GM19023 (cell line): ENCODE measurements at regions not wholly inside any gene's neighbourhood (a gene's known extent, or its start where the extent isn't known, plus 50 kb on each side); places are given as distances from the start of the nearest gene placed in this dataset.

Experiments used
- ATAC-seq: cut with Tn5 transposase; IDR thresholded peaks from one replicate; pipeline ENCODE4 v1.9.1; 2021; ENCODE audit warnings: mild to moderate bottlenecking, moderate library complexity; ENCODE audit not compliant: unreplicated experiment

DNA sequence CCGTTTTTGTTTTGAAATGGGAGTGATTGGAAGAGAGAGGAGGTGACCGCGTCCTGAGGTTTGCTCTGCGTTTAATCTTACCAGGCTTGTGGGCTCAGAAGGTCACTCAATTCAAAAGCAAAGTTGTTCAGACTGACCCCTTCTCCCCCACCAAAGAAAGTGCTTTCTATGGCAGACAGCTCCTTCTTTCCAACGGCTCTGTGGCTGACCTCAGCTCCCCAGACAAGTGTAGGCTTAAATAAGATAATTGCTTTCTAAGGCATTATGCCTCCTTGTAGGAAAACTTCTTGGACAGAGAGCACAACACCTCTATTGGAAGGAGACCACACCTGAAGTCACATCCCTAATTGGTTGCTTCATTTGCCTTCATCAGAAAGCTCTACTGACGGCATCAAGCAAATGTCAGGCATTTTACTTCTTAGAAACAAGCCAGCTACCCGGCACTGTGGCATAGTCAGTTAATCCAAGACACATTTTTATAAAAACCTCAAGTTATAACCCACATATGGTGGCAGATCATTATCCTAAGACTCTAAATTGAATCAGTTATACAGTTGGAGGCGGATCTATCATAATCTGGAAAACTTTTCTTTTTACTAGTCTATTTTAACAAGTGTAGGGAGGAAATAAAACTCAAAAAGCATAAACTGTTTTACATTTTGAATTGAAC lies 94.9 kb downstream of the TMEM174 start:
- no peak for ATAC-seq

GRCh38 chr5:73266925-73267765 lies 94.2 kb downstream of the TMEM174 start:
- no peak for ATAC-seq

DNA sequence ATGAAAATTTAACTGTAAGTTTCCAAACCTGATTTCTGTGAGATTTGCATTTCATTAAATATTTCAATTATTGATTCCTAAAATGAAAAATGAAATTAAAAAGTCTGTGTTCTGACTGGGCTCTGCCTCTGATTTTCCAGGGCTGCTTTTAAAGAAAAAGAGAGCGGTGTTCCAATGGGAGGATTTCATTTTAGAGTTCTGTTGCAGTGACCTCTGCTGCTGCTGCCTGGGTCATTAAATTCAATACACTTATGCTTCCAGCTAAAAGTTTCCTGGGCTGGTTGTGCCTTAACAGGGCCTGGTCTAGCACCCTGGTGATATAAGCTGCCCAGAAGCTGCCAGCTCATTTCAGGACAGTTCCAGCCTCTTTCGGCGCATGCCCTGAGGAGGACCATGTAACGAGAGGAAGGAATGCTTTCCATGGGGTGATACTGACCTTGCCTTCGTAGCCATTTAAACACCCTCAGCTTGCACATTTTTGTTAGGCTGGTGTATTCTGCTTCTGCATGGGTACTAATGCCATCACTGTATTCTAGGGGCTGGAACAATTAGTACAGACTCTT lies 93.3 kb downstream of the TMEM174 start:
- ATAC-seq, result no peak

GRCh38 chr5:73265641-73266040 lies 92.6 kb downstream of the TMEM174 start:
- no peak for ATAC-seq

DNA sequence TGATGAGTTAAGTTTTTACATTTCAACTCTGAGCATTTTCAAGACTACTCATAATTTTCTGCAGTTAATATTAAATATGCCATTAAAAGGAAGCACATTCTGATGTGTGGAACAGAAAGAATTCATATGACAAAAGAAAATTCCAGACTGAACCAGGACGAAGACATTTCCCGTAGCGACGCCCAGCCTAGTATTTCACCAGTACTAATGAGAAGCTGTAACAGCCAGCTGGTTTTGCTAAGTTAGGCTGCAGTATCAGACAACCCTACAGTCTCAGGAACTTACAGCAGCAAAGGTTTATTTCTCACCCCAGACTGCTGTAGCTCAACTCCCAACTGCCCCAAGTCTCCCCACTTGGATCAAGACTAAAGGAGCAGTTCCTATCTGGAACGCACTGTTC lies 91.6 kb downstream of the TMEM174 start:
- no peak for ATAC-seq

GRCh38 chr5:73263001-73263710 lies 90.2 kb downstream of the TMEM174 start:
- ATAC-seq, result no peak

GRCh38 chr5:73256862-73257261 lies 83.9 kb downstream of the TMEM174 start:
- no peak for ATAC-seq

- no peak for ATAC-seq
Measured at GRCh38 chr5:73256462-73256861, 83.5 kb downstream of the TMEM174 start.

DNA sequence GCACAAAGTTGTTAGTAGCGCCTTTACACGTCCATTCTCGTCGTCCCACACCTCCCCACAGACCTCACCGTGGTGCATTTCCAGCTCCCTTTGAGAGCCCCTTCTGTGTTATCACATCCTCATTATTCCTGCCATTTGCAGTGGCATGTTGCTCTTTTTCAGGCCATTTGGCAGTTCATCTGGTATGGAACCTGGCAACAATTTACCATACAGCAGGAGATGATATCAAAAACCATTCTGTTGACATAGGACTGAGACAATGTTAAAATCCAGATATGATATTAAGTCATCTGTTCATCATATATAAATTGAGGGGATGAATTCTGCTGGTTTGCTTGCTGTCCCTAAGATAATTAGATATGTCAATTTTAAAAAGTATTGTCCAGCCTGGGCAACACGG lies 83.0 kb downstream of the TMEM174 start:
- no peak for ATAC-seq

DNA sequence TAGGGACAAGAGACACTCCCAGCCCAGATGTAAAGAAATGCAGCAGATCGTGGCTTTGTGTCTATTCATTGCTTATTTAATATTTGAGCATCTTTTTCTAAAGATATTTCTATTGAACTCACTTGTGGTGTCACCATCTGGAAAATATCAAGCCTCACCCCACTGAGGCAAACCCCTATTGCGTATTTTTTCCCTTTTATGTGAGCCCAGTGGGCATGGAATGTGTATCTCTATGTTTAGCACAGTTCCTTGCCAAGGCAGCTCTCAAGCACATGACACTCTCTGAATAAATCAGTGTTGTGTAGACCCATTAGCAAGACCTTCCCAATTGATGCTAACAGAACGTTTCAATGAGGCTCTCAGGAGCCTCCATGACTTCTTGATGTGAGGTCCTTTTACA lies 81.6 kb downstream of the TMEM174 start:
- no peak for ATAC-seq

DNA sequence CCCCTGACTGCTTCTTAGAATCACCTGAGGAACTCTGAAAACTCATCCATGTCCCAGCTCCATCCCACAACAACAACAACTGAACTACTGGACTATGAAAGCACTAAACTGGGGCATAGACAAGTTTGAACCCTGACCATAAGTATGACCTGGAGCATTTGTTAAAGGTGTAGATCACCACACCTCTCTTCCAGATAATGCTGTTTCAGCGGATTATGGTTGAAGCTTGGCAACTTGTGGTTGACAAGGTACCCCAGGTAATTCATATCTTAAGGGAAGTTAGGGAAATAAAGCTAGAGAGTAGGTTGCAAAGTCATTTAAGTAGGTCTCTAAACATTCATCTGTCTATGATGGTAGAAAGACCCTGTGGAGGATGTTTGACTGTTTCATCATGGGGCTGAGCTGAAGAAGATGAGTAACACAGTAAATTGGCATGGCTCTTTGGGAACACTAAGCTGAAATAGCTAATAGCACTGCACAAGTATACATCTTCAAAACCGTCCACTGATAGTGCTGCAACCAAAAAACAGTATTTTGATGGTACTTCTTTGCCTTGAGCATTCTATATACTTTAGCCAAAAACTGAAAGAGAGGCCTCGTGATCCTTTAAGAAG lies 80.2 kb downstream of the TMEM174 start:
- ATAC-seq, result no peak

- no peak for ATAC-seq
Measured at GRCh38 chr5:73250645-73251044, 77.7 kb downstream of the TMEM174 start.

- ATAC-seq, result no peak
Measured at GRCh38 chr5:73242735-73243134, 69.7 kb downstream of the TMEM174 start.

GRCh38 chr5:73238873-73239272 lies 65.9 kb downstream of the TMEM174 start:
- no peak for ATAC-seq

DNA sequence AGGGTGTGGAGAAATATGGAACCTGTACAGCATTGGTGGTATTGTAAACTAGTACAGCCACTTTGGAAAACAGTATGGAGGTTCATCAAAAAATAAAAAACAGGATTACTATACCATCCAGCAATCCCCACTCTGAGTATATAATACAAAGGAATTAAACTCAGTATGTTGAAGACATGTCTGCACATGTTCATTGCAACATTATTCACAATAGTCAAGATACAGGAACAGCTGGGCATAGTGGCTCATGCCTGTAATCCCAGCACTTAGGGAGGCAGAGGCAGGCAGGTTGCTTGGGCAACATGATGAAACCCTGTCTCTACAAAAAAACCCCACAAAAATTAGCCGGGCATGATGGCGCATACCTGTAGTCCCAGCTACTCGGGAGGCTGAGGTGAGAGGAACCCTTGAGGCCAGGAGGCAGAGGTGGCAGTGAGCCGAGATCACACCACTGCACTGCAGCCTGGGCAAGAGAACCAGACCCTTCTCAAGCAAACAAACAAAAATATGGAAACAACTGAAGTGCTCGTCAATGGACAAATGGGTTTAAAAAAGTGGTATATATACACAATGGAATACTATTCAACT lies 63.6 kb downstream of the TMEM174 start:
- no peak for ATAC-seq

- no peak for ATAC-seq
Measured at GRCh38 chr5:73234204-73234555, 61.2 kb downstream of the TMEM174 start.

DNA sequence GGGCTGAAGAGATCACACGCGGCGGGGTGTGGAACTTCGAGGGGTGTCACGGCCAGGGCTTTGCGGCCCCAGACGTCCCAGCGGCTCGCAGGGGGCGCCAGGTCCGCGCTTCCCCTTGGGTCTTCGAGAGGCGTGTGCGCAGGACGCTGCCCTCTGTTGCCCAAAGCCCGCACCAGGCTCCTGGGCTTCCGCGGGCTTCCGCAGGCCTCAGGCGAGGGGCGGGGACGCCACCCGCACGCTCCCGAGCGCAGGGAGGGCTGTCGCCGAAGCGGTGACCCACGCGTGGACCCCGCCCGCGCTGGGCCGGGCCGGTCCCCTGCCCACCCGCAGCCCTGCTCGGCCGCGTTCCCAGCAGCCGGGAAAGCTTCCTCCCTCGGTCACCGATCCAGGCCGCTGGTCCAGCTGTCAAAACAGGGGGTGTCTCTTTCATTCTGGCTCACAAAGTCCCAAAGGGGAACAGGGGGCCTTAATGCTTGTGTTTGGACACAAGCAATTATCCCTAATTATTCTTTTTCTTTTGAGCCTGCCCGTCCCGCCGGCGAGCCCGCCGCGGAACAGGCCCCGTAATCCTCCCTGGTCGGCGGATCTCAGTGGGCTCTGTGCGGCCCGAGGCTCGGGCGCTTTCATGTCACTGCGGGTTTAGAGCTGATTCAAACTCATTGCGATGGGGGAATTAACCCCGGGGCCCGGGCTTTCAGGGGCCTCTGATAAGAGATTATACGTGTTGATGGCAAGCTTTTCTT lies 60.6 kb downstream of the TMEM174 start:
- no peak for ATAC-seq

DNA sequence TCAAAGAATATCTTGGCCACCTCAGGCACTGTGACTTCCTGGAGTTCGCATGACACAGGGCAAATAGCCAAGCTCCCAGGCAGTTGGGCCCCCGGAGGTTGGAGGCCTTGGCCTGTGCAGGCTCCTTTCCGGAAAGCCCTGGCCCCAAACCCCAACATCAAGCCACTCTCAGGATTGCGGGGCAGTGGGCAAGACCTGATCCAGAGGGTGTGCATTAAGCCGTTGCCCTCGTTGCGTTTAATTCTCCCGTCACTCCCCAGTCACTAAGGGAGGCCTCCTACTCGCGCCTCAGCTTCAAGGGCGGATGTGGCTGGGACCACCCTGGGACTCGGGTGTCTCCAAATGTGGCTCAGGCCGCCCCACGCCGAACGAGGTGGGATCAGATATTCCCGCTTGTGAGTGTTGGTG lies 60.1 kb downstream of the TMEM174 start:
- ATAC-seq, result no peak

- no peak for ATAC-seq
Measured at GRCh38 chr5:73232266-73233041, 59.5 kb downstream of the TMEM174 start.
